NCI-H1694 (cell line): ENCODE measurements at regions not wholly inside any gene's neighbourhood (a gene's known extent, or its start where the extent isn't known, plus 50 kb on each side); places are given as distances from the start of the nearest gene placed in this dataset.

Experiments used
- DNase-seq: peaks from one replicate; lab custom pipeline; 2025; lab: John Stamatoyannopoulos, UW

- no peak for DNase-seq
Measured at GRCh38 chr3:25291481-25291905, 136.6 kb upstream of the RARB start.

- no peak for DNase-seq
Measured at GRCh38 chr3:25292036-25292435, 136.0 kb upstream of the RARB start.

GRCh38 chr3:25292595-25292994 is 135.5 kb upstream of the RARB start:
- DNase-seq, result no peak

GRCh38 chr3:25293736-25294135 is 134.3 kb upstream of the RARB start:
- DNase-seq, result no peak

- DNase-seq, result no peak
Measured at GRCh38 chr3:25294169-25294805, 133.8 kb upstream of the RARB start.

- no peak for DNase-seq
Measured at GRCh38 chr3:25297667-25298585, 130.1 kb upstream of the RARB start.

- DNase-seq, result no peak
Measured at GRCh38 chr3:25300141-25300540, 127.9 kb upstream of the RARB start.

- DNase-seq, result no peak
Measured at GRCh38 chr3:25304916-25305315, 123.1 kb upstream of the RARB start.

GRCh38 chr3:25306066-25306465 is 122.0 kb upstream of the RARB start:
- DNase-seq, result no peak

- DNase-seq, result no peak
Measured at GRCh38 chr3:25306705-25307104, 121.4 kb upstream of the RARB start.

GRCh38 chr3:25313286-25313685 is 114.8 kb upstream of the RARB start:
- DNase-seq, result no peak

- DNase-seq, result no peak
Measured at GRCh38 chr3:25324954-25325655, 103.0 kb upstream of the RARB start.

GRCh38 chr3:25335356-25335755 is 92.7 kb upstream of the RARB start:
- DNase-seq, result no peak

- DNase-seq, result no peak
Measured at GRCh38 chr3:25338158-25338725, 89.8 kb upstream of the RARB start.

GRCh38 chr3:25339225-25339624 is 88.8 kb upstream of the RARB start:
- DNase-seq, result no peak

- no peak for DNase-seq
Measured at GRCh38 chr3:25344670-25345069, 83.4 kb upstream of the RARB start.

- no peak for DNase-seq
Measured at GRCh38 chr3:25349095-25349494, 79.0 kb upstream of the RARB start.

GRCh38 chr3:25349828-25350724 is 78.0 kb upstream of the RARB start:
- DNase-seq, result no peak

- no peak for DNase-seq
Measured at GRCh38 chr3:25350725-25351114, 77.3 kb upstream of the RARB start.

GRCh38 chr3:25354071-25354470 is 74.0 kb upstream of the RARB start:
- no peak for DNase-seq
